GM19452 (cell line): ENCODE measurements at regions not wholly inside any gene's neighbourhood (a gene's known extent, or its start where the extent isn't known, plus 50 kb on each side); places are given as distances from the start of the nearest gene placed in this dataset.

Source experiments
- ATAC-seq: cut with Tn5 transposase; IDR thresholded peaks from one replicate; pipeline ENCODE4 v1.9.1; 2021; ENCODE audit not compliant: unreplicated experiment

- ATAC-seq = no peak
Measured at GRCh38 chr11:26204839-26205238, 127.1 kb upstream of the ANO3 start.

GRCh38 chr11:26219183-26220117 is 112.5 kb upstream of the ANO3 start:
- no peak for ATAC-seq

- ATAC-seq = no peak
Measured at GRCh38 chr11:26225646-26226045, 106.3 kb upstream of the ANO3 start.

- ATAC-seq = peak; percentile 78
Measured at GRCh38 chr11:26227301-26227746, 104.6 kb upstream of the ANO3 start.

GRCh38 chr11:26227883-26228502 is 103.9 kb upstream of the ANO3 start:
- ATAC-seq = no peak

GRCh38 chr11:26228778-26229177 is 103.2 kb upstream of the ANO3 start:
- ATAC-seq = no peak

- ATAC-seq = no peak
Measured at GRCh38 chr11:26229257-26229656, 102.7 kb upstream of the ANO3 start.

- no peak for ATAC-seq
Measured at GRCh38 chr11:26229981-26230380, 101.9 kb upstream of the ANO3 start.

- no peak for ATAC-seq
Measured at GRCh38 chr11:26231252-26231661, 100.7 kb upstream of the ANO3 start.

- ATAC-seq = no peak
Measured at GRCh38 chr11:26234451-26234850, 97.5 kb upstream of the ANO3 start.

GRCh38 chr11:26243426-26243825 is 88.5 kb upstream of the ANO3 start:
- ATAC-seq = no peak

- ATAC-seq = no peak
Measured at GRCh38 chr11:26244207-26244606, 87.7 kb upstream of the ANO3 start.

- ATAC-seq = no peak
Measured at GRCh38 chr11:26245046-26245445, 86.9 kb upstream of the ANO3 start.

GRCh38 chr11:26247340-26247739 is 84.6 kb upstream of the ANO3 start:
- ATAC-seq = no peak

GRCh38 chr11:26248661-26249060 is 83.3 kb upstream of the ANO3 start:
- ATAC-seq = no peak

- no peak for ATAC-seq
Measured at GRCh38 chr11:26254378-26254777, 77.6 kb upstream of the ANO3 start.

GRCh38 chr11:26263769-26264168 is 68.2 kb upstream of the ANO3 start:
- ATAC-seq = no peak

GRCh38 chr11:26264266-26264665 is 67.7 kb upstream of the ANO3 start:
- no peak for ATAC-seq

GRCh38 chr11:26268980-26269660 is 62.8 kb upstream of the ANO3 start:
- no peak for ATAC-seq

GRCh38 chr11:26271666-26272065 is 60.3 kb upstream of the ANO3 start:
- no peak for ATAC-seq

- peak; percentile 83 for ATAC-seq
Measured at GRCh38 chr11:26276798-26277424, 55.0 kb upstream of the ANO3 start.
